ELF-1 (cell line): ENCODE measurements at regions not wholly inside any gene's neighbourhood (a gene's known extent, or its start where the extent isn't known, plus 50 kb on each side); places are given as distances from the start of the nearest gene placed in this dataset.
"Not testable (repeated sequence)": the region's sequence is repeated elsewhere in the genome, so short reads cannot be mapped to it uniquely, and the experiment has no call there.

Source experiments
- DNase-seq: peaks from one replicate; pipeline ENCODE4 v3.0.0-alpha.2; 2016; ENCODE audit warnings: low read depth, low spot score

GRCh38 chr16:75924397-75924796, 198.1 kb upstream of the CPHXL start:
- no peak for DNase-seq

- peak; percentile 34 for DNase-seq
Observed at GRCh38 chr16:75927810-75928209, 201.5 kb upstream of the CPHXL start.

- no peak for DNase-seq
Observed at GRCh38 chr16:75928295-75928694, 202.0 kb upstream of the CPHXL start.

- no peak for DNase-seq
Observed at GRCh38 chr16:75929046-75929445, 202.8 kb upstream of the CPHXL start.

- no peak for DNase-seq
Observed at GRCh38 chr16:75931043-75931442, 204.8 kb upstream of the CPHXL start.

- no peak for DNase-seq
Observed at GRCh38 chr16:75931970-75932369, 205.7 kb upstream of the CPHXL start.

- DNase-seq = no peak
Observed at GRCh38 chr16:75938818-75939217, 212.5 kb upstream of the CPHXL start.

- DNase-seq = no peak
Observed at GRCh38 chr16:75942351-75942750, 216.1 kb upstream of the CPHXL start.

GRCh38 chr16:75942936-75943335, 216.6 kb upstream of the CPHXL start:
- no peak for DNase-seq

GRCh38 chr16:75943705-75944514, 217.6 kb upstream of the CPHXL start:
- DNase-seq = no peak

- no peak for DNase-seq
Observed at GRCh38 chr16:75945916-75946457, 219.7 kb upstream of the CPHXL start.

GRCh38 chr16:75947626-75948239, 221.4 kb upstream of the CPHXL start:
- no peak for DNase-seq

GRCh38 chr16:75948441-75948840, 222.2 kb upstream of the CPHXL start:
- no peak for DNase-seq

GRCh38 chr16:75948886-75949285, 222.6 kb upstream of the CPHXL start:
- DNase-seq = no peak

GRCh38 chr16:75952124-75952523, 225.8 kb upstream of the CPHXL start:
- no peak for DNase-seq

- DNase-seq = no peak
Observed at GRCh38 chr16:75957870-75958269, 231.6 kb upstream of the CPHXL start.

GRCh38 chr16:75965504-75966374, 239.4 kb upstream of the CPHXL start:
- DNase-seq = no peak

GRCh38 chr16:75969120-75969519, 242.8 kb upstream of the CPHXL start:
- DNase-seq = not testable (repeated sequence)

GRCh38 chr16:75971334-75971733, 245.0 kb upstream of the CPHXL start:
- DNase-seq = no peak

GRCh38 chr16:75983296-75983695, 257.0 kb upstream of the CPHXL start:
- no peak for DNase-seq

- DNase-seq = no peak
Observed at GRCh38 chr16:75983741-75984381, 257.6 kb upstream of the CPHXL start.

- DNase-seq = no peak
Observed at GRCh38 chr16:75987323-75987722, 261.0 kb upstream of the CPHXL start.
